Endothelial cell of umbilical vein (primary cell): ENCODE measurements at regions not wholly inside any gene's neighbourhood (a gene's known extent, or its start where the extent isn't known, plus 50 kb on each side); places are given as distances from the start of the nearest gene placed in this dataset.

ENCODE experiments used
- BruUV-seq: library from RNA; stranded (reverse); fragments of 400-500 nt; replicated peaks from 2 replicates; lab custom pipeline; 2021; lab: Mats Ljungman, UMichigan
- CTCF ChIA-PET: fragments of 300-600, 350-600 bp; sonication (Branson Sonifier 250); formaldehyde crosslinking; loops from one replicate; lab custom pipeline; 2021; ENCODE audit warnings: antibody characterized with exemption, inconsistent platforms; lab: Charles Lee
- POLR2A ChIA-PET: fragments of 300-600, 350-600 bp; sonication (Branson Sonifier 250); formaldehyde crosslinking; loops from one replicate; lab custom pipeline; 2021; ENCODE audit warnings: antibody characterized with exemption, inconsistent platforms; lab: Charles Lee
- DNase-seq: peaks from one replicate; pipeline ENCODE4 v3.0.0-alpha.2; 2011; ENCODE audit warnings: low read depth, low spot score
- FAIRE-seq: peaks from 2 replicates; lab custom pipeline; 2011; peaks lifted over from hg19 to GRCh38; lab: Jason Lieb, UNC
- H2AFZ ChIP-seq: 2 replicates; pipeline ENCODE4 v1.6.0; 2012; ENCODE audit warnings: low read depth, low read length, control low read depth, inconsistent platforms
- H3K27ac ChIP-seq: 2 replicates; pipeline ENCODE4 v1.5.1; 2011; ENCODE audit warnings: low read depth, mild to moderate bottlenecking, control low read depth, low read length, moderate library complexity; ENCODE audit not compliant: insufficient read depth
- H3K27me3 ChIP-seq, 2 experiments: 2 replicates each; pipeline versions ENCODE4 v1.6.0 to v1.6.1; 2011; ENCODE audit warnings: low read length in 2 of 2, mixed read lengths in 1 of 2; ENCODE audit not compliant: control insufficient read depth in 2 of 2, insufficient read depth in 2 of 2
- H3K36me3 ChIP-seq, 2 experiments: 2 replicates in 1 of 2; 3 replicates in 1 of 2; pipeline ENCODE4 v1.5.1; 2011; ENCODE audit warnings: low read length in 2 of 2, mild to moderate bottlenecking in 1 of 2, moderate library complexity in 1 of 2; ENCODE audit not compliant: control insufficient read depth in 2 of 2, insufficient read depth in 2 of 2; ENCODE audit errors: extremely low read depth in 1 of 2
- H3K4me1 ChIP-seq: 3 replicates; pipeline ENCODE4 v1.5.1; 2011; ENCODE audit warnings: mild to moderate bottlenecking, low read length; ENCODE audit not compliant: control insufficient read depth, insufficient read depth; ENCODE audit errors: extremely low read depth
- H3K4me2 ChIP-seq: 2 replicates; pipeline ENCODE4 v1.6.1; 2011; ENCODE audit warnings: low read length, control low read depth, mixed read lengths; ENCODE audit not compliant: insufficient read depth
- H3K4me3 ChIP-seq, 3 experiments: fragments of 200-600 bp in 1 of 3; sonication (generic), shearing (Covaris generic) in 1 of 3; replicated peaks in 1 of 3; 2 replicates each; pipeline ENCODE4 v1.5.1; 2011 to 2016; ENCODE audit warnings: control low read depth in 3 of 3, low read length in 3 of 3, mild to moderate bottlenecking in 2 of 3, inconsistent platforms in 1 of 3, low read depth in 1 of 3, moderate library complexity in 1 of 3; ENCODE audit not compliant: insufficient read depth in 1 of 3
- H3K79me2 ChIP-seq: 2 replicates; pipeline ENCODE4 v1.6.0; 2012; ENCODE audit warnings: low read length, inconsistent platforms; ENCODE audit not compliant: control insufficient read depth, insufficient read depth
- H3K9ac ChIP-seq: replicated peaks from 2 replicates; pipeline ENCODE3; 2011; ENCODE audit warnings: low read length, control low read depth; ENCODE audit not compliant: insufficient read depth; ENCODE audit errors: extremely low read depth
- H3K9me1 ChIP-seq: replicated peaks from 3 replicates; pipeline ENCODE4 v1.6.0; 2011; ENCODE audit warnings: mild to moderate bottlenecking, low read length; ENCODE audit not compliant: control insufficient read depth, insufficient read depth; ENCODE audit errors: extremely low read depth
- H3K9me3 ChIP-seq: replicated peaks from 2 replicates; pipeline ENCODE4 v1.5.1; 2012; ENCODE audit warnings: low read length, inconsistent platforms; ENCODE audit not compliant: control insufficient read depth, insufficient read depth
- H4K20me1 ChIP-seq: replicated peaks from 2 replicates; pipeline ENCODE3; 2011; ENCODE audit warnings: mild to moderate bottlenecking, low read length; ENCODE audit not compliant: control insufficient read depth, insufficient read depth; ENCODE audit errors: extremely low read depth
- CTCF ChIP-seq, 2 donors: IDR thresholded peaks; 1 replicate in 1 of 2; 2 replicates in 1 of 2; pipeline ENCODE4 v1.5.1; 2011; ENCODE audit warnings: low read length in 2 of 2, mild to moderate bottlenecking in 2 of 2, moderate library complexity in 2 of 2, control low read depth in 1 of 2, inconsistent platforms in 1 of 2, low read depth in 1 of 2; ENCODE audit not compliant: insufficient read depth in 1 of 2; ENCODE audit errors: extremely low read depth in 1 of 2
- EZH2 ChIP-seq: IDR thresholded peaks from 2 replicates; pipeline ENCODE4 v1.6.1; 2012; ENCODE audit warnings: borderline replicate concordance, low read depth, mild to moderate bottlenecking, moderate library complexity, low read length, inconsistent platforms; ENCODE audit not compliant: severe bottlenecking
- FOS ChIP-seq: IDR thresholded peaks from 2 replicates; pipeline ENCODE4 v1.6.1; 2011; ENCODE audit warnings: mild to moderate bottlenecking, low read length, moderate library complexity, borderline replicate concordance; ENCODE audit not compliant: insufficient read depth
- GATA2 ChIP-seq: IDR thresholded peaks from 2 replicates; pipeline ENCODE4 v1.7.0; 2011; ENCODE audit warnings: low read depth, mild to moderate bottlenecking, moderate library complexity, mixed read lengths, low read length; ENCODE audit not compliant: insufficient read length, insufficient read depth
- JUN ChIP-seq: IDR thresholded peaks from 2 replicates; pipeline ENCODE4 v1.6.1; 2011; ENCODE audit warnings: borderline replicate concordance, low read depth; ENCODE audit not compliant: insufficient read length, insufficient read depth
- MYC ChIP-seq: IDR thresholded peaks from one replicate; pipeline ENCODE4 v1.6.1; 2011; ENCODE audit warnings: mild to moderate bottlenecking, low read depth, low read length
- POLR2A ChIP-seq: IDR thresholded peaks from 2 replicates; pipeline ENCODE4 v1.6.1; 2012; ENCODE audit warnings: low read depth, mild to moderate bottlenecking, control low read depth, low read length
- POLR2AphosphoS5 ChIP-seq: IDR thresholded peaks from 2 replicates; pipeline ENCODE4 v1.6.1; 2012; ENCODE audit warnings: low read depth, mild to moderate bottlenecking, control low read depth, low read length, moderate library complexity; ENCODE audit not compliant: insufficient read depth
- dilution Hi-C: fragments of 300-500 bp; cut with MboI; formaldehyde crosslinking; loops from one replicate; pipeline ENCODE4 v1.15.0; 2019; ENCODE audit warnings: low sequenced_read_pairs; ENCODE audit not compliant: extremely low pct_ligation_motif_present
- intact Hi-C: fragments of 100-400 bp; cut with micrococcal nuclease; formaldehyde crosslinking; loops from one replicate; pipeline ENCODE4 v1.10.0; 2022
- TF ChIP-seq, protein P1 (sequence below): IDR thresholded peaks from 2 replicates; pipeline ENCODE4 v1.6.1; 2011; ENCODE audit not compliant: insufficient read depth, insufficient read length

DNA sequence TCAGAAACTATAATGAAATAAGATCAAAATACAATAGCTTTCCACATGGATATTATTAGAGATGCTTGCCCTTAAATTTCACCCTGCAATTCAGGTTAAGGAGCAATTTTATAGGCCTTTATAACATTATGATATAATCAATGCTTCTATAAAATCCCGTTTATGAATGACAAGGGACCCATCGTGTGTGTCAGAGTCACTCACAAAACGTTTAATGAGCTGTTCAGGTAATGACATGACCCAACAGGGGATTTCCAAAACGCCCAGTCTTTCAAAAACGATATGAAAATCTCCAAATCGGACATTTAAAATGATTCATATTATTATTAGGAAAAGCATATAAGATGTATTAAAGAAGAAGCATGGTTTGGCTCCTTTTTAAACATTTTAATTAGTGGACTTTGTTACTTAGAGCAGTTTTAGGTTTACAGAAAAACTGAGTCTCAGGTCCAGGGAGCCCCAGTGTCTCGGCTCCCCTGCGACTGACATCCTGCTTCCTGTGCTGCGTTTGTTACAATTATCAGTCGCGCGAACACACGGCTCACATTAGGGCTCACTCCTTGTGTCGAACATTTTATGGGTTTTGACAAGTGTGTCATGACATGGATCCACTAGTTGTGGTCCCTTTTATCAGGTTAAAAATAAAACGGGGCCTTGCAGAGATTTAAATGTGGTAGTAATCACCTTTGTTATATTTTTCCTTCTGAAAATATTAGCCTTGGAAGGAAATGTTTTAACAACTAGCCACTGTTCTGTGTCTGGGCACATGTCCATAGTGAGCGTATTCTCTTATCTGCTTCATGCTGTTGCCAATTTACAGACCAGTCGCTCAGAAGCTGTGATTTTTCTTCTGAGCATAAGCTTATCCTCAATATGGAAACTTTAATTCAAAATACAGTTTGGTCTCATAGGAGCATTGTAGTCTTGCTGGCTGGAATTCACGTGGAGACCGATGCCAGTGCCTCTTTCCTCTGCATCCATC lies 52.0 kb upstream of the POFUT2 start:
- no peak overlapping the region for H3K9ac ChIP-seq
- no peaks in the 10 kb centered on the region for H3K79me2 ChIP-seq
- H3K36me3 ChIP-seq: no peaks in the 10 kb centered on the region
- no peaks in the 10 kb centered on the region for H4K20me1 ChIP-seq
- no TSS peak for BruUV-seq
- DNase-seq (peak; percentile 26), FAIRE-seq (peak; percentile 18)
- ChIA-PET POLR2A (no interaction called here), CTCF (no interaction called here)
- H3K4me3 ChIP-seq: no peak overlapping the region
- dilution Hi-C loops (no loop called here), intact Hi-C loops (no loop called here)
- no peak overlapping the region for H3K4me2 ChIP-seq
- no peaks in the 10 kb centered on the region for H3K27me3 ChIP-seq
- H3K9me1 ChIP-seq: no peaks in the 10 kb centered on the region
- H2AFZ ChIP-seq: peak overlapping the region; percentile 74
- TF ChIP-seq POLR2AphosphoS5: no peak
- TF ChIP-seq POLR2A: no peak
- TF ChIP-seq EZH2: no peak
- TF ChIP-seq CTCF (IDR thresholded peaks at IDR 0.05; ENCODE audit: extremely low read depth in 1 of 2, insufficient read depth in 1 of 2, low read depth in 1 of 2, low read length in 2 of 2): no peak
- no peak for TF ChIP-seq GATA2
- TF ChIP-seq JUN: no peak
- no peak for TF ChIP-seq MYC
- no peak for TF ChIP-seq FOS
- TF ChIP-seq, protein P1, sequence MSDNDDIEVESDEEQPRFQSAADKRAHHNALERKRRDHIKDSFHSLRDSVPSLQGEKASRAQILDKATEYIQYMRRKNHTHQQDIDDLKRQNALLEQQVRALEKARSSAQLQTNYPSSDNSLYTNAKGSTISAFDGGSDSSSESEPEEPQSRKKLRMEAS: no peak
- peaks cover 11% of the 10 kb centered on the region for H3K4me1 ChIP-seq
- H3K9me3 ChIP-seq: no peaks in the 10 kb centered on the region
- no peak overlapping the region for H3K27ac ChIP-seq
